Endothelial cell of umbilical vein (primary cell): ENCODE measurements at regions not wholly inside any gene's neighbourhood (a gene's known extent, or its start where the extent isn't known, plus 50 kb on each side); places are given as distances from the start of the nearest gene placed in this dataset.

Experiments
- BruUV-seq: library from RNA; stranded (reverse); fragments of 400-500 nt; replicated peaks from 2 replicates; lab custom pipeline; 2021; lab: Mats Ljungman, UMichigan
- CTCF ChIA-PET: fragments of 300-600, 350-600 bp; sonication (Branson Sonifier 250); formaldehyde crosslinking; loops from one replicate; lab custom pipeline; 2021; ENCODE audit warnings: antibody characterized with exemption, inconsistent platforms; lab: Charles Lee
- POLR2A ChIA-PET: fragments of 300-600, 350-600 bp; sonication (Branson Sonifier 250); formaldehyde crosslinking; loops from one replicate; lab custom pipeline; 2021; ENCODE audit warnings: antibody characterized with exemption, inconsistent platforms; lab: Charles Lee
- DNase-seq: peaks from one replicate; pipeline ENCODE4 v3.0.0-alpha.2; 2011; ENCODE audit warnings: low read depth, low spot score
- FAIRE-seq: peaks from 2 replicates; lab custom pipeline; 2011; peaks lifted over from hg19 to GRCh38; lab: Jason Lieb, UNC
- H2AFZ ChIP-seq: 2 replicates; pipeline ENCODE4 v1.6.0; 2012; ENCODE audit warnings: low read depth, low read length, control low read depth, inconsistent platforms
- H3K27ac ChIP-seq: 2 replicates; pipeline ENCODE4 v1.5.1; 2011; ENCODE audit warnings: low read depth, mild to moderate bottlenecking, control low read depth, low read length, moderate library complexity; ENCODE audit not compliant: insufficient read depth
- H3K27me3 ChIP-seq, 2 experiments: 2 replicates each; pipeline versions ENCODE4 v1.6.0 to v1.6.1; 2011; ENCODE audit warnings: low read length in 2 of 2, mixed read lengths in 1 of 2; ENCODE audit not compliant: control insufficient read depth in 2 of 2, insufficient read depth in 2 of 2
- H3K36me3 ChIP-seq, 2 experiments: 2 replicates in 1 of 2; 3 replicates in 1 of 2; pipeline ENCODE4 v1.5.1; 2011; ENCODE audit warnings: low read length in 2 of 2, mild to moderate bottlenecking in 1 of 2, moderate library complexity in 1 of 2; ENCODE audit not compliant: control insufficient read depth in 2 of 2, insufficient read depth in 2 of 2; ENCODE audit errors: extremely low read depth in 1 of 2
- H3K4me1 ChIP-seq: 3 replicates; pipeline ENCODE4 v1.5.1; 2011; ENCODE audit warnings: mild to moderate bottlenecking, low read length; ENCODE audit not compliant: control insufficient read depth, insufficient read depth; ENCODE audit errors: extremely low read depth
- H3K4me2 ChIP-seq: 2 replicates; pipeline ENCODE4 v1.6.1; 2011; ENCODE audit warnings: low read length, control low read depth, mixed read lengths; ENCODE audit not compliant: insufficient read depth
- H3K4me3 ChIP-seq, 3 experiments: fragments of 200-600 bp in 1 of 3; sonication (generic), shearing (Covaris generic) in 1 of 3; replicated peaks in 1 of 3; 2 replicates each; pipeline ENCODE4 v1.5.1; 2011 to 2016; ENCODE audit warnings: control low read depth in 3 of 3, low read length in 3 of 3, mild to moderate bottlenecking in 2 of 3, inconsistent platforms in 1 of 3, low read depth in 1 of 3, moderate library complexity in 1 of 3; ENCODE audit not compliant: insufficient read depth in 1 of 3
- H3K79me2 ChIP-seq: 2 replicates; pipeline ENCODE4 v1.6.0; 2012; ENCODE audit warnings: low read length, inconsistent platforms; ENCODE audit not compliant: control insufficient read depth, insufficient read depth
- H3K9ac ChIP-seq: replicated peaks from 2 replicates; pipeline ENCODE3; 2011; ENCODE audit warnings: low read length, control low read depth; ENCODE audit not compliant: insufficient read depth; ENCODE audit errors: extremely low read depth
- H3K9me1 ChIP-seq: replicated peaks from 3 replicates; pipeline ENCODE4 v1.6.0; 2011; ENCODE audit warnings: mild to moderate bottlenecking, low read length; ENCODE audit not compliant: control insufficient read depth, insufficient read depth; ENCODE audit errors: extremely low read depth
- H3K9me3 ChIP-seq: replicated peaks from 2 replicates; pipeline ENCODE4 v1.5.1; 2012; ENCODE audit warnings: low read length, inconsistent platforms; ENCODE audit not compliant: control insufficient read depth, insufficient read depth
- H4K20me1 ChIP-seq: replicated peaks from 2 replicates; pipeline ENCODE3; 2011; ENCODE audit warnings: mild to moderate bottlenecking, low read length; ENCODE audit not compliant: control insufficient read depth, insufficient read depth; ENCODE audit errors: extremely low read depth
- EZH2 ChIP-seq: IDR thresholded peaks from 2 replicates; pipeline ENCODE4 v1.6.1; 2012; ENCODE audit warnings: borderline replicate concordance, low read depth, mild to moderate bottlenecking, moderate library complexity, low read length, inconsistent platforms; ENCODE audit not compliant: severe bottlenecking
- FOS ChIP-seq: IDR thresholded peaks from 2 replicates; pipeline ENCODE4 v1.6.1; 2011; ENCODE audit warnings: mild to moderate bottlenecking, low read length, moderate library complexity, borderline replicate concordance; ENCODE audit not compliant: insufficient read depth
- GATA2 ChIP-seq: IDR thresholded peaks from 2 replicates; pipeline ENCODE4 v1.7.0; 2011; ENCODE audit warnings: low read depth, mild to moderate bottlenecking, moderate library complexity, mixed read lengths, low read length; ENCODE audit not compliant: insufficient read length, insufficient read depth
- JUN ChIP-seq: IDR thresholded peaks from 2 replicates; pipeline ENCODE4 v1.6.1; 2011; ENCODE audit warnings: borderline replicate concordance, low read depth; ENCODE audit not compliant: insufficient read length, insufficient read depth
- MYC ChIP-seq: IDR thresholded peaks from one replicate; pipeline ENCODE4 v1.6.1; 2011; ENCODE audit warnings: mild to moderate bottlenecking, low read depth, low read length
- POLR2A ChIP-seq: IDR thresholded peaks from 2 replicates; pipeline ENCODE4 v1.6.1; 2012; ENCODE audit warnings: low read depth, mild to moderate bottlenecking, control low read depth, low read length
- POLR2AphosphoS5 ChIP-seq: IDR thresholded peaks from 2 replicates; pipeline ENCODE4 v1.6.1; 2012; ENCODE audit warnings: low read depth, mild to moderate bottlenecking, control low read depth, low read length, moderate library complexity; ENCODE audit not compliant: insufficient read depth
- dilution Hi-C: fragments of 300-500 bp; cut with MboI; formaldehyde crosslinking; loops from one replicate; pipeline ENCODE4 v1.15.0; 2019; ENCODE audit warnings: low sequenced_read_pairs; ENCODE audit not compliant: extremely low pct_ligation_motif_present
- intact Hi-C: fragments of 100-400 bp; cut with micrococcal nuclease; formaldehyde crosslinking; loops from one replicate; pipeline ENCODE4 v1.10.0; 2022
- TF ChIP-seq, protein P1 (sequence below), 2 donors: IDR thresholded peaks; 1 replicate in 1 of 2; 2 replicates in 1 of 2; pipeline ENCODE4 v1.5.1; 2011; ENCODE audit warnings: low read length in 2 of 2, mild to moderate bottlenecking in 2 of 2, moderate library complexity in 2 of 2, control low read depth in 1 of 2, inconsistent platforms in 1 of 2, low read depth in 1 of 2; ENCODE audit not compliant: insufficient read depth in 1 of 2; ENCODE audit errors: extremely low read depth in 1 of 2
- TF ChIP-seq, protein P2 (sequence below): IDR thresholded peaks from 2 replicates; pipeline ENCODE4 v1.6.1; 2011; ENCODE audit not compliant: insufficient read depth, insufficient read length

DNA sequence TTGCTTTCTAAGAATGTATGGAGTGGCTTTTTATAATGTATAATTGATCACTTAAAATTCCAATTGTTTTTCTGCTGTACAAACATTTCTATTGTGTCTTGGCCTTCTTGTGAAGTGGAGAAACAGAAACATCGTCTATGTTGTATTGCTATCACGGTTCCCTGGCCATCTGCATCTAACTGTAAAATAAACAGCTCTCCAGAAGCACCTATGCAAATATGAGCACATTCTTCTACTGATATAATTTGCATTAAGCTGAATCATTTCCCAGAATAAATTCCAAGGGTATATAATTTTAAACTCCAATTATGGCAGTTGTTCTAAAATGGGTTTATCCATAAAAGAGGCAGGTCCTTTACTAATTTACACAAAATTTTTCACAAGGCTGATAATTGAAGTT lies 261.6 kb upstream of the STS start:
- no peaks in the 10 kb centered on the region for H3K27me3 ChIP-seq
- H4K20me1 ChIP-seq, result no peaks in the 10 kb centered on the region
- no peaks in the 10 kb centered on the region for H3K9me3 ChIP-seq
- ChIA-PET CTCF (no interaction called here), POLR2A (no interaction called here)
- no peaks in the 10 kb centered on the region for H3K9me1 ChIP-seq
- no peaks in the 10 kb centered on the region for H3K79me2 ChIP-seq
- no peak overlapping the region for H3K4me2 ChIP-seq
- dilution Hi-C loops (no loop called here), intact Hi-C loops (no loop called here)
- DNase-seq, result no peak
- H3K4me3 ChIP-seq, result no peak overlapping the region
- BruUV-seq, result no TSS peak
- no peak for TF ChIP-seq POLR2A
- TF ChIP-seq JUN, result no peak
- no peak for TF ChIP-seq MYC
- TF ChIP-seq, protein P1, sequence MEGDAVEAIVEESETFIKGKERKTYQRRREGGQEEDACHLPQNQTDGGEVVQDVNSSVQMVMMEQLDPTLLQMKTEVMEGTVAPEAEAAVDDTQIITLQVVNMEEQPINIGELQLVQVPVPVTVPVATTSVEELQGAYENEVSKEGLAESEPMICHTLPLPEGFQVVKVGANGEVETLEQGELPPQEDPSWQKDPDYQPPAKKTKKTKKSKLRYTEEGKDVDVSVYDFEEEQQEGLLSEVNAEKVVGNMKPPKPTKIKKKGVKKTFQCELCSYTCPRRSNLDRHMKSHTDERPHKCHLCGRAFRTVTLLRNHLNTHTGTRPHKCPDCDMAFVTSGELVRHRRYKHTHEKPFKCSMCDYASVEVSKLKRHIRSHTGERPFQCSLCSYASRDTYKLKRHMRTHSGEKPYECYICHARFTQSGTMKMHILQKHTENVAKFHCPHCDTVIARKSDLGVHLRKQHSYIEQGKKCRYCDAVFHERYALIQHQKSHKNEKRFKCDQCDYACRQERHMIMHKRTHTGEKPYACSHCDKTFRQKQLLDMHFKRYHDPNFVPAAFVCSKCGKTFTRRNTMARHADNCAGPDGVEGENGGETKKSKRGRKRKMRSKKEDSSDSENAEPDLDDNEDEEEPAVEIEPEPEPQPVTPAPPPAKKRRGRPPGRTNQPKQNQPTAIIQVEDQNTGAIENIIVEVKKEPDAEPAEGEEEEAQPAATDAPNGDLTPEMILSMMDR (IDR thresholded peaks at IDR 0.05; ENCODE audit: extremely low read depth in 1 of 2, insufficient read depth in 1 of 2, low read depth in 1 of 2, low read length in 2 of 2), result no peak
- TF ChIP-seq GATA2, result no peak
- TF ChIP-seq FOS, result no peak
- no peak for TF ChIP-seq POLR2AphosphoS5
- TF ChIP-seq EZH2, result no peak
- TF ChIP-seq, protein P2, sequence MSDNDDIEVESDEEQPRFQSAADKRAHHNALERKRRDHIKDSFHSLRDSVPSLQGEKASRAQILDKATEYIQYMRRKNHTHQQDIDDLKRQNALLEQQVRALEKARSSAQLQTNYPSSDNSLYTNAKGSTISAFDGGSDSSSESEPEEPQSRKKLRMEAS, result no peak
- no peak overlapping the region for H2AFZ ChIP-seq
- no peaks in the 10 kb centered on the region for H3K36me3 ChIP-seq
- H3K9ac ChIP-seq, result no peak overlapping the region
- no peak for FAIRE-seq
- H3K4me1 ChIP-seq, result no peaks in the 10 kb centered on the region
- H3K27ac ChIP-seq, result no peak overlapping the region
